Urinary bladder (tissue), 3 donors: ENCODE measurements at regions not wholly inside any gene's neighbourhood (a gene's known extent, or its start where the extent isn't known, plus 50 kb on each side); places are given as distances from the start of the nearest gene placed in this dataset.

Source experiments
- DNase-seq: peaks from one replicate; pipeline ENCODE4 v3.0.0-alpha.2; 2015; ENCODE audit errors: extremely low spot score
- H3K27ac ChIP-seq: one replicate; pipeline ENCODE4 v1.5.1; 2013; ENCODE audit warnings: low read depth, mild to moderate bottlenecking, moderate library complexity
- H3K36me3 ChIP-seq: one replicate; pipeline ENCODE4 v1.6.1; 2013; ENCODE audit warnings: mild to moderate bottlenecking, moderate library complexity; ENCODE audit not compliant: insufficient read depth
- H3K4me1 ChIP-seq: one replicate; pipeline ENCODE4 v1.6.1; 2013; ENCODE audit warnings: mild to moderate bottlenecking, moderate library complexity; ENCODE audit not compliant: insufficient read depth
- H3K4me3 ChIP-seq: one replicate; pipeline ENCODE4 v1.5.1; 2013; ENCODE audit warnings: low read depth, low read length
- WGBS: extraction: QIAGEN DNeasy Blood & Tissue Kit; methylation state at CpG from one replicate; pipeline ENCODE4 v1.1.7; 2013; 5-methylcytosine and 5-hydroxymethylcytosine counted together
- donor health status: healthy with polysubstance abuse.
- donor health status: healthy.

DNA sequence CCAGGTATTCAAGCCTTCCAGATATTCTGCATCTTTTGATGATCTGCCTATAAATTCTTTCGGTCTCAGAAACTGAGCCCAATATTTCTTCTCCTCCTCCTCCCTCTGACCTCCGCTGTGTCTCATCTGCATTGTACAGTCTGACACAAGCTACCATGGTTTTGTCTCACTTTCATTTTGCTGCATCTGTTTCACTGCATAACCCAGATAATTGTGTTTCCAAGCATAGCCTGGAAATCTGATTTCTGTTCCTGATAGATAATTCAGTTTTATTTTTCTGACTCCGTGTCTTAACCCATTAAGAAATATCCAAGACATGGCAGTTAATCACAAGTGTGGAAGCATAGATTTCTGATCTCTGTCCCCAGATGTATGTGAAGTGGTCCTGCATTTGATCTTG lies 374.2 kb upstream of the SEMA3A start:
- no peak overlapping the region for H3K4me3 ChIP-seq
- no peak for DNase-seq
- no peak overlapping the region for H3K27ac ChIP-seq
- no peaks in the 10 kb centered on the region for H3K36me3 ChIP-seq
- WGBS, result 92% methylated on average over 3 of the region's 3 CpGs
- no peaks in the 10 kb centered on the region for H3K4me1 ChIP-seq

DNA sequence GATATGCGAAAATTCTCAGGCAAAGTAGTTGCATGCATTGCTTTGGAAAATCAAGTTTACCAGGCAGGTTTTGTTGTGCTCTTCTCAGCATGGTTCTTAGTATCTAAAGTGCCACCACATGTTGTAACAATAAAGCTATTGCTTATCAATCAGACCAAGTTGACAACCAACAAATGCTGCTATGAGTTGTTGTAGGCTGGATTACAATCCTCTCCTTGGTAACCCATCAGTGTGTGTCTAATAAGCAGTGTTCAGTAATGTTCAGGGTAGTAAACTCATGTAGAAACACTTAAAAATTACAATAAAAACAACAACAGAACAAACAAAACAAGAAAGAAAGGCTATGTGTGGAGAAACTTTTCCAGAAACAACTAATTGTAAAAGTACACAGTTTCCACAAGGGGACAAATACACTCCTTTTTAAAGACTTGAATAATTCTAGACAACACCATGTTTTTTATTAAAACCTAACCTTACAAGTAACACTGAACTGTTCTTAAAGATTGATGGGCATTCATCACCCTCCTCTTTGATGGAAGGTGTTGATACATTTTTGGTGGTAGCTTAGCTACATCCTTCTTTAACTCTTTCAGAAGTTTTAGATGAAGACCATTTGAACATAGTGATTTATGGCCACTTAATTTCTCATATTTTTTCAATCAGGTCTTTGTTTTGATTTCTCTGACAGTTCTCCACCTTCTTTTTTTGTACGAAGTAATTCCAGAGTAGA lies 370.9 kb upstream of the SEMA3A start:
- Histone ChIP-seq H3K4me3 (no peak overlapping the region), H3K27ac (no peak overlapping the region), H3K36me3 (no peaks in the 10 kb centered on the region), H3K4me1 (no peaks in the 10 kb centered on the region)
- WGBS, result 89% methylated on average over 2 of the region's 2 CpGs
- no peak for DNase-seq

DNA sequence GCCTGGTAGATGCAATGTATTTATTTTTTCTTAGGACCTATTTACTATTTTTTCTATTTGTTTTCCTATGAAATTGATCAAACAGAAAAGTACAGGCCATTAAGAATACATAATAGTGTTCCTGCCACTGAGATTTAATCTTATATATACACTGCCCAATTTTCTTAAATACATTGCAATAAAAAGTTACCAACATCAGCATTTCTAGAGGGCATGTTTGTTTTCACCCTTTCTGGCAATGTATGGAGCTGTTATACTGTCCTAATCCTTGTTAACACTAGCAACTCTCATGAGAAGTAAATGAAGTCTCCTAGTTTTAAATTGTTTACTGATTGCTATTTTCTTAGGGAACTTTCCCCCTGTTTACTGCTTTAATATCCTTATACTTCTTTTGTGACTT lies 359.1 kb upstream of the SEMA3A start:
- no peak for DNase-seq
- Histone ChIP-seq H3K4me3 (no peak overlapping the region), H3K4me1 (no peaks in the 10 kb centered on the region), H3K27ac (no peak overlapping the region), H3K36me3 (no peaks in the 10 kb centered on the region)

DNA sequence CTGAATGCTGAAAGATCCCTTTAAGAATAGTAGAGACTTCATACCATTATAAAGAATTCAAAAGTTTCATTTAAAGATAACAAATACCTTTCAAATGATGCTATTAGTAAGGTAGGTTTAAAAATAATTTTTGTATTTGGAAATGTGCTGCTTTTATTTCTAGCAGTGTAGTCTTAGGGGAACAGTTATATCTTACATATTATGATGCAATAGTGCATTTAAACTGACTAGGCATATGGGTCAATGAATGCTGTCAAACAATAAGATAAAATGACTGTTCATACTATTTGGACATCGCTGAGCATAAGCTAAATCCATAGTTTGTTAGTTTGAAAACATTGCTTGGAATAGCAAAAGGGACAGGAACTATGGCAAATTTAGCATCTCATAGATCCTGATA lies 354.8 kb upstream of the SEMA3A start:
- no peaks in the 10 kb centered on the region for H3K4me1 ChIP-seq
- no peak for DNase-seq
- no peaks in the 10 kb centered on the region for H3K36me3 ChIP-seq
- H3K4me3 ChIP-seq, result no peak overlapping the region
- H3K27ac ChIP-seq, result no peak overlapping the region
- 0% methylated on average over 1 of the region's 1 CpG for WGBS

DNA sequence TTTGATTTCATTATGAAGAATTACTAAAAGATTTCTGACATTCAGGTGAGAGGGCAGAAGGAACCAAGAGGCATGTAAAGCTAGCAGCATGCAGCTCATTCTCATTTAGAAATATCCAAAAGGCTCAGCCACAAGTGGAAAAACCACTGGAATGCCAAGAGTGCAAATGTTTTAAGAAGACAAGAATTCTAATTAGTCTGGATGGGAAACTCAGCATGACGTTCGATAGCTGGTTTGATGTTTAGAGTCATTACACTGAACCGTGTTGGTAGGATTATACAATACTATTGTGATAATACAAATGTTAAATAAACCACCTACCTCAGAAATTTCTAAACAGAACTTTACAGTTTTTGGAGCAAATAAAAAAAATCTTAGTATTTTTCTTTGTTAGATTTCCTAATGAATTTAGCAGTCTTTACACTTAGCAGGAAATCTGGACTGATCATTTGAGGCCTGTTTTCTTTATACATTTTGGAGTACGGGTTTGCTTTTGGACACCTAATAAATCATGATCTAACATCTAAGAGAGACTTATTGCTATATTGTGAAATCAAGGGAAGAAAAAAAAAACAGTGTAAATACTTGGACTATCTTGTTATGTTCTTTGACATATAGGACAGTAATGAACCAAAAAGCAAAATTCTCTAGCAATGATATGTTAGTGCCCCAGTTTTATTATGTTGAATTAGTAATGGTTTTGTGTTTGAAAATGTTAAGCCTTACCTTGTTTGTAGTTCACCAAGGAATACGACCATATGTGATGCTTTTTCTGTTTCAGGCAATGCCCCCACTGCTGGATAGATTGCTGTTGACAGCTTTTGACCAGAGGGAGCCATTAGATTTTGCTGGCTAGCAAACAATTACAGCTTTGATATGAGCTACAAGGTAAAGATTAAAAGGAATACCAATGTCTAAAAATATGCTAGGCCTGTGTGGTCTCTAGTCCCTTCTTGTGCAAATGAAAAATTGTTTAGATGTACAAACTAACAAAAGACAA lies 354.1 kb upstream of the SEMA3A start:
- 58% methylated on average over 5 of the region's 5 CpGs for WGBS
- H3K4me1 ChIP-seq, result no peaks in the 10 kb centered on the region
- H3K4me3 ChIP-seq, result no peak overlapping the region
- H3K27ac ChIP-seq, result no peak overlapping the region
- DNase-seq, result no peak
- H3K36me3 ChIP-seq, result no peaks in the 10 kb centered on the region

DNA sequence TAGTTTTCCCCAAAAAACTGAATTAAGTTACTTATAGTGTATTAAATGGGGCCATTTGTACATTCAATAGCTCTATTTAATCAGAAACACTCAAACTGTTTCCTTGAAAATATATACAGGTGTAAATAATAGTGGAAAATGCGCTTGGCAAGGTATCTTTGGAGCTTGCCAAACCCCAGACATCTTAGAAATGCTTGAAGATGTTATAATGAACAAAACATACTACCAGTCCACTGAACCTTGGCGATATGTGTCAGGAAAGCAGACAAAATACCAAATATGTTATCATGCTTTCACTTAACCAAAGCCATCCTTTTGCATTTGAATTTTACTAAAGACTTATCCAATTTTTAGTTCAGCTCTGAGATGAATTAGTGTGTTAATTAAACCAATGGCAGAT lies 352.7 kb upstream of the SEMA3A start:
- WGBS, result 97% methylated on average over 2 of the region's 2 CpGs
- Histone ChIP-seq H3K36me3 (no peaks in the 10 kb centered on the region), H3K4me1 (no peaks in the 10 kb centered on the region), H3K4me3 (no peak overlapping the region), H3K27ac (no peak overlapping the region)
- no peak for DNase-seq

DNA sequence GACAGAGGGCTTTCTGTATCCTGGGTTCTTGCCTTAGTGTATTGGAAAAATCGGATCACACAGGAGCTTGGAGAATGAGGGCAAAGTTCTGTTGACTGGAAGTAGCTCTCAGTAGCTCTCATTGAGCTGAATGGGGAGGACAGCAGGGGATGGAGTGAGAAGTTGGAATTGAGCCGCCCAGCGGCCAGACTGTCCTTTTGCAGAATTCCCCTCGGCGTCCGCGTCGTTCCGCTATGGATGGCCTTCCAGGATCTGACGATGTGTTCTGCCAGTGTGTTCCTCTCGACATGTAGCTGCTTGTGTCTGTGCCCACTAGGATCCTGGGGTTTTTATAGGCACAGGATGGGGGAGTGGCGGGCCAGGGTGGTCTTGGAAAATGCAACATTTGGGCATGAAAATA lies 351.8 kb upstream of the SEMA3A start:
- WGBS, result 96% methylated on average over 12 of the region's 12 CpGs
- H3K27ac ChIP-seq, result no peak overlapping the region

DNA sequence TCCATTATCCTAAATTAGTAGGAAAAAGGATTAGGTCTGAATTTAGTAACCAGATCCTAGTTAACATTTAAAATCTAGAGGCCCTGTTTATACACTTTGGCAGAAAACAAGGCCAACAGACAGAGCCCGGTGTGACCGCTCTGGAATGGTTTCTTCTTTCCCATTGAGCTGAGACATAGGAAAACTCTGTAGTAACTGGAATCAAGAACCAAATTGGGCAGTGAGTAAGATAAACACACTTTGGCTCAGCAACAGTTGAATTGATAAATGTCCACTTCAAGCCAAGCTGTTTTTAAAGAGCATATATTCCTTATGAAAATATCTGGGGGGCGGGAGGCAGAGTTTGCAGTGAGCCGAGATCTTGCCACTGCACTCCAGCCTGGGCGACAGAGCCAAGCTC lies 343.7 kb upstream of the SEMA3A start:
- WGBS, result 66% methylated on average over 5 of the region's 5 CpGs
- DNase-seq, result no peak
- Histone ChIP-seq H3K4me1 (no peaks in the 10 kb centered on the region), H3K27ac (no peak overlapping the region), H3K36me3 (no peaks in the 10 kb centered on the region), H3K4me3 (no peak overlapping the region)

More for the DNA sequence above, 351.8 kb upstream of the SEMA3A start:
- no peaks in the 10 kb centered on the region for H3K4me1 ChIP-seq
- no peak for DNase-seq
- no peak overlapping the region for H3K4me3 ChIP-seq
- no peaks in the 10 kb centered on the region for H3K36me3 ChIP-seq

DNA sequence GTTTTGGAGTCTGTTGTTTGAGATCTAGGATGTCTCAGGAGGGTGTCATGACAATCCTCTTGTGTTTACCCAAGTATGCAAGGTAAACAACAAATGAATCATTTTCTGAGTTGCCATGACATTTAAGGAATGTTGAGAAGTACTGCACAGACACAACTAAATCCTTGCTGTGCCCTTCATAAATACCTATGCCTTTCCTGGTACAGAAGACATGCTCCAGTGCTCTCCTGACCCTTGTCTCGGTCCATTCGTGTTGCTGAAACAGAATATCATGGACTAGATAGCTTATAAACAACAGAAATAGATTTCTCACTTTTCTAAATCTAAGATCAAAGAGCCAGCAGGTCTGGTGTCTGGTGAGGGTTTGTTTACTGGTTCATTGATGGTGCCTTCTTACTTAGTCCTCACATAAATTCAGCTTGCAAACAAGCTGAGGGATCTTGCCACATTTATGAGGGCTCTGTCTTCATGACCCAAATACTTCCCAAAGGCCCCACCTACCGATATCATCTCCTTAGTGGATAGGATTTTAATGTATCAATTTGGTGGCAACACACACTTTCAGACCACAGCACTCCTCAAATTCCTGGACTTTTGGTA lies 341.8 kb upstream of the SEMA3A start:
- 53% methylated on average over 3 of the region's 3 CpGs for WGBS
- Histone ChIP-seq H3K4me1 (no peaks in the 10 kb centered on the region), H3K27ac (no peak overlapping the region), H3K4me3 (no peak overlapping the region), H3K36me3 (no peaks in the 10 kb centered on the region)
- DNase-seq, result no peak

DNA sequence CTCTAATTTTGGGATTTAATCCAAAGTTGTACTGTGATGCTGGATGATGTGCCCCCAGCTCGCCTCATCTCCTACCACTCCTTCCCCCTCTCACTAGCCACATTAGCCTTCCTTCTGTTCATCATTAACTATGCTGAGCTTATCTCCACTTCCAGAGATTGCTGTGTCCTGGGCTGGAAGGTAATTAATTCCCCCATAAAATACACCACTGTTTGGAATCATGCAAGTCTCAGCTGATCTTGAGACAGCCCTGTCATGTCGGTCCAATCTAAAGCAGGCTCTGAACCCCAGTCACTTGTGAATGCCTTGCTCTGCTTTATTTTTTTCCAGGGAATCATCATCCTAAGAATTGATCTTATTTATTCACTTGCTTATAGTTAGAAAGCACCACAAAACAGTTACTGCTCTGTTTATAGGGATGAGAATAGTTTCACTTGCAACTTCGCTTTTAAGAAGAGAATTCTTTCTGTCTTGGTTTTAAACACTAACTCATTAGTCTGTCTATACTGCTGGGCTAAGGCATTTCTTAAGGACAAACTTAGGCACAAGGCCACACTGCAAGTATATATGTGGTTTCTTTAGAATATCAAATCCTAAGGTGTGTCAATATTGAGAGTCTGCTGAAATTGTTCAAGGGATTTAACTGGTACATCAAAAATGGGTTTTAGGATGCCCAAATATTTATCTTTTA lies 341.1 kb upstream of the SEMA3A start:
- no peak for DNase-seq
- H3K4me3 ChIP-seq, result no peak overlapping the region
- no peaks in the 10 kb centered on the region for H3K36me3 ChIP-seq
- H3K27ac ChIP-seq, result no peak overlapping the region
- WGBS, result 43% methylated on average over 3 of the region's 3 CpGs
- no peaks in the 10 kb centered on the region for H3K4me1 ChIP-seq

DNA sequence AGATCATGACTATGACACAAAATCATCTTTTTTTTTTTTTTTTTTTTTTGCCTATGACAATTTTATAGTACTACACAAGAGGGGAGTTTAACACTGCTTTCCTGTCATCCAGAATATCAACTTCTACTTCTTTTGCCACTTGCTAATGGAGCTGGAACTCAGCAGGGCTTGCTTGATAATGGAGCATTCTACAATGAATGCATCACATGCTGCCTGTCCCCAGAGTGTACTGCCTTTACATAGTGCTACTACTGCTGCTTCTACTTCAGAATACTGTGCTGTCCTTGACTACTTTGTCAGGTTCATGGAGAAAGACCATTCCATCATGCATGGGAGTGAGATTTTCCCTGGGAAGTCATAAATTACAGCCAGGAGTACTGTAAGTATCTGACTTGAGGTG lies 338.6 kb upstream of the SEMA3A start:
- H3K4me1 ChIP-seq, result no peaks in the 10 kb centered on the region
- H3K4me3 ChIP-seq, result no peak overlapping the region
- no peaks in the 10 kb centered on the region for H3K36me3 ChIP-seq
- H3K27ac ChIP-seq, result no peak overlapping the region
- DNase-seq, result no peak

DNA sequence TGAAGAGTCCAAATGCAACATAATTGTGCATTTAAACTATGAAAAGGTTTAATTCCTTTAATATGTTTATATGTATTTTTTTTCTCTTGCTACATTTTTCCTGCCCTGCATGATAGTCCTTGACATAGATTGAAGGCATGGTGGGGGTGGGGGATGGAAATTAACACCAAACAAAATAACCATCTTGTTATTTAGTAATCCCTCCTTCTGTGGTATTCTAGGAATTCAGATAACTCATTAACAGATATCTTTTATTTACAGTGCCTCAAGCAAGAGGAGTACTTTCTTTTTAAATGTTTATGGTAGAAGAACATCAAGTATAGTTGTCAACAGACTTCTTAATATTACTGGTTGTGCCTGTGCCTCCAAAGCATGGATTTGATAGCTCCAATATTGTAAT lies 337.6 kb upstream of the SEMA3A start:
- no peak overlapping the region for H3K4me3 ChIP-seq
- DNase-seq, result no peak
- no peaks in the 10 kb centered on the region for H3K36me3 ChIP-seq
- H3K4me1 ChIP-seq, result no peaks in the 10 kb centered on the region
- no peak overlapping the region for H3K27ac ChIP-seq

DNA sequence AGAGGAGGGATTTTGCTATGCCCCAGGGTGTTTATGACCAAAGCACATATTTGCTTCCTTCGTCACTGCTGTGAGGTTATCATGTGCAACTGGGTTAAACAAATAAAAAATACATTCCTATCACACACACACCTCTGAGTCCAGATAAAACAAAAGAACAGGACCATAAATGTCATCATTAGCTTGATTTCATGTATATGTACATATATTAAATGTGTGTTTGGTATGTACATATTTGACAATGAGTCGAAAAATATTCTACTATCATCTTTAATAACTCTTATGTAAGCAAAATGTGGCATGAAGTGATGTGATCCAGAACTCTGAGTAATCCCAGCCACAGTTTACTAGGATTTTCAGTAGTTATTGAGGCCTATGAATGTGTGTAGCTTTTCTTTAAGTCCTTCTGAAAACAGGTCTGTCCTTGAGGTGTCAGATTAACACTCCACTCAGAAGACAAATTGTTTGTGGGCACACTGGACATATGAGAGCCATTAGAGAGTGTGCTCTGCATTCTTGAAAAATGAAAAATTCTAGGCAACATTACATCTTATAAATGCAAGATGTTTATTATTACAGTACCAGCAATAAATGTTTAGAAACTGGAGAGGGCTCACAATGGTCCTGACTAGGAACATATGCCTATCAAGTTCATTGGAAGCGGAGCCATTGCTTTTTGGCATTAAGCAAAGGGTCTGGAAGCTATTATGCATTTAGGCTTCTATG lies 335.1 kb upstream of the SEMA3A start:
- no peak overlapping the region for H3K4me3 ChIP-seq
- no peaks in the 10 kb centered on the region for H3K36me3 ChIP-seq
- no peaks in the 10 kb centered on the region for H3K4me1 ChIP-seq
- WGBS, result 50% methylated on average over 3 of the region's 3 CpGs
- no peak for DNase-seq
- H3K27ac ChIP-seq, result no peak overlapping the region
